ENCODE measurements at regions not wholly inside any gene's neighbourhood (a gene's known extent, or its start where the extent isn't known, plus 50 kb on each side); places are given as distances from the start of the nearest gene placed in this dataset.

DNA sequence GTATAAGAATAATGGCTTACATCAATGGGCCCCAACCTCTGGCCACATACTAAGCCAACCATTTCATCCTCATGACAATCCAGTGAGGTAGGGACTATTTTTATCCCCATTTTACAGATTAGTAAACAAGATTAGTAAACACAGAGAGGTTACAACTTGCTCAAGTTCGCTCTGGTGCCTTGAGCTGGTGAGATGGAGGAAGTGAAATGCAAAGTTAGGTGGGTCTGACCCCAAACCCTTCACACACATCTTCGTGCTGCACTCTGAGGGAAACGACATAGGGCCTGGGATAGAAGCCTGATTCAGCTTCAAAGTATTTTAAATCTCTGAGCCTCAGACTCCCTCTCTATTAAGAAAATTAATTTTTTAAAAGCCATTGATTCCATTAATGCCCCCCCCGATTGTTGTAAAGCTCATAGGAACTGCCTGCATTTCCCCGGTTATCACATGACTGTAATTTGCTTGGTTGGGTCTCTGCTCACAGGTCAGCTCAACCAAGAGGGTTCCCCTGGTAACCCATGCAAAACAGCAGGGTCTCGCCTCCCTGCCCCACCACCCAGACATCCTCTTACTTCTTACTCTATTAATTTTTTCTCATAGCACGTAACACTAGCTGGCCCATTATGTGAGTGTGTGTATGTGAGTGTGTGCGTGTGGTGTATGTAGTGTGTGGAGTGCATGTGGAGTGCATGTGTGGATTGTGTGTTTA is 221.2 kb downstream of the MAFB start:
- no peak for DNase-seq (ENCODE audit: low read depth in 1 of 2, low spot score in 1 of 2)
- H3K4me3 ChIP-seq (replicated peaks; ENCODE audit: insufficient read depth, low read length) = no peak overlapping the region
- H3K27ac ChIP-seq (replicated peaks) = no peak overlapping the region
- H3K27me3 ChIP-seq (ENCODE audit: insufficient read depth, poor library complexity, severe bottlenecking) = no peaks in the 10 kb centered on the region
- TF ChIP-seq SPI1 (IDR thresholded peaks at IDR 0.05; ENCODE audit: borderline replicate concordance, low read depth) (no peak), GABPA (IDR thresholded peaks at IDR 0.05; ENCODE audit: low read depth) (no peak), POLR2AphosphoS5 (IDR thresholded peaks at IDR 0.05; ENCODE audit: low read depth) (no peak)
- TF ChIP-seq, protein P1, sequence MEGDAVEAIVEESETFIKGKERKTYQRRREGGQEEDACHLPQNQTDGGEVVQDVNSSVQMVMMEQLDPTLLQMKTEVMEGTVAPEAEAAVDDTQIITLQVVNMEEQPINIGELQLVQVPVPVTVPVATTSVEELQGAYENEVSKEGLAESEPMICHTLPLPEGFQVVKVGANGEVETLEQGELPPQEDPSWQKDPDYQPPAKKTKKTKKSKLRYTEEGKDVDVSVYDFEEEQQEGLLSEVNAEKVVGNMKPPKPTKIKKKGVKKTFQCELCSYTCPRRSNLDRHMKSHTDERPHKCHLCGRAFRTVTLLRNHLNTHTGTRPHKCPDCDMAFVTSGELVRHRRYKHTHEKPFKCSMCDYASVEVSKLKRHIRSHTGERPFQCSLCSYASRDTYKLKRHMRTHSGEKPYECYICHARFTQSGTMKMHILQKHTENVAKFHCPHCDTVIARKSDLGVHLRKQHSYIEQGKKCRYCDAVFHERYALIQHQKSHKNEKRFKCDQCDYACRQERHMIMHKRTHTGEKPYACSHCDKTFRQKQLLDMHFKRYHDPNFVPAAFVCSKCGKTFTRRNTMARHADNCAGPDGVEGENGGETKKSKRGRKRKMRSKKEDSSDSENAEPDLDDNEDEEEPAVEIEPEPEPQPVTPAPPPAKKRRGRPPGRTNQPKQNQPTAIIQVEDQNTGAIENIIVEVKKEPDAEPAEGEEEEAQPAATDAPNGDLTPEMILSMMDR (IDR thresholded peaks at IDR 0.05; ENCODE audit: insufficient read depth, low read length) = no peak
- TF ChIP-seq, protein P2, sequence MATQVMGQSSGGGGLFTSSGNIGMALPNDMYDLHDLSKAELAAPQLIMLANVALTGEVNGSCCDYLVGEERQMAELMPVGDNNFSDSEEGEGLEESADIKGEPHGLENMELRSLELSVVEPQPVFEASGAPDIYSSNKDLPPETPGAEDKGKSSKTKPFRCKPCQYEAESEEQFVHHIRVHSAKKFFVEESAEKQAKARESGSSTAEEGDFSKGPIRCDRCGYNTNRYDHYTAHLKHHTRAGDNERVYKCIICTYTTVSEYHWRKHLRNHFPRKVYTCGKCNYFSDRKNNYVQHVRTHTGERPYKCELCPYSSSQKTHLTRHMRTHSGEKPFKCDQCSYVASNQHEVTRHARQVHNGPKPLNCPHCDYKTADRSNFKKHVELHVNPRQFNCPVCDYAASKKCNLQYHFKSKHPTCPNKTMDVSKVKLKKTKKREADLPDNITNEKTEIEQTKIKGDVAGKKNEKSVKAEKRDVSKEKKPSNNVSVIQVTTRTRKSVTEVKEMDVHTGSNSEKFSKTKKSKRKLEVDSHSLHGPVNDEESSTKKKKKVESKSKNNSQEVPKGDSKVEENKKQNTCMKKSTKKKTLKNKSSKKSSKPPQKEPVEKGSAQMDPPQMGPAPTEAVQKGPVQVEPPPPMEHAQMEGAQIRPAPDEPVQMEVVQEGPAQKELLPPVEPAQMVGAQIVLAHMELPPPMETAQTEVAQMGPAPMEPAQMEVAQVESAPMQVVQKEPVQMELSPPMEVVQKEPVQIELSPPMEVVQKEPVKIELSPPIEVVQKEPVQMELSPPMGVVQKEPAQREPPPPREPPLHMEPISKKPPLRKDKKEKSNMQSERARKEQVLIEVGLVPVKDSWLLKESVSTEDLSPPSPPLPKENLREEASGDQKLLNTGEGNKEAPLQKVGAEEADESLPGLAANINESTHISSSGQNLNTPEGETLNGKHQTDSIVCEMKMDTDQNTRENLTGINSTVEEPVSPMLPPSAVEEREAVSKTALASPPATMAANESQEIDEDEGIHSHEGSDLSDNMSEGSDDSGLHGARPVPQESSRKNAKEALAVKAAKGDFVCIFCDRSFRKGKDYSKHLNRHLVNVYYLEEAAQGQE (IDR thresholded peaks at IDR 0.05; ENCODE audit: insufficient replicate concordance, low read depth) = no peak

DNA sequence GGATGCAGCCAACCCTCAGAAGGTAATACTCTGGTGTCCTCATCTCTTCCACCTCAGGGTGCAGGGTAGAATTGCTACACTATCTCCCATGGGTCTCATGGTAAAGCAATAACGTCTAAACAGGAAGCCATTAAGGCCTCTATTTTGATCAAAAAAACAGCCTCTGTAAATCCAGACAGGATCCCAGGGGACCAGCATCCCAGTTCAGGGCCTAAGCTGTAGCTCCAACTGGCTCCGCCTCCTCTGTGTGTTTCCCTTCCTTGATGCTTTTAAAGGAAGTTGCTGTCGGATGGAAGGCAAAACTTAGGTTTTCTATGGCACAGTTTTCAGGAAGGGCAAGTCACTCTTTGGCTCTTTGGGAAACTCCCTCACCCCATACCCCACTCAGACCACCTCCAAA is 222.0 kb downstream of the MAFB start:
- peak; percentile 31 to 35 for DNase-seq (ENCODE audit: low read depth in 1 of 2, low spot score in 1 of 2)
- Histone ChIP-seq H3K27ac (replicated peaks) (no peak overlapping the region), H3K4me3 (replicated peaks; ENCODE audit: insufficient read depth, low read length) (no peak overlapping the region), H3K27me3 (ENCODE audit: insufficient read depth, poor library complexity, severe bottlenecking) (no peaks in the 10 kb centered on the region)
- TF ChIP-seq, protein P1 (IDR thresholded peaks at IDR 0.05; ENCODE audit: insufficient read depth, low read length) = no peak
- TF ChIP-seq GABPA (IDR thresholded peaks at IDR 0.05; ENCODE audit: low read depth) (no peak), SPI1 (IDR thresholded peaks at IDR 0.05; ENCODE audit: borderline replicate concordance, low read depth) (no peak)
- TF ChIP-seq, protein P2 (IDR thresholded peaks at IDR 0.05; ENCODE audit: insufficient replicate concordance, low read depth) = no peak

DNA sequence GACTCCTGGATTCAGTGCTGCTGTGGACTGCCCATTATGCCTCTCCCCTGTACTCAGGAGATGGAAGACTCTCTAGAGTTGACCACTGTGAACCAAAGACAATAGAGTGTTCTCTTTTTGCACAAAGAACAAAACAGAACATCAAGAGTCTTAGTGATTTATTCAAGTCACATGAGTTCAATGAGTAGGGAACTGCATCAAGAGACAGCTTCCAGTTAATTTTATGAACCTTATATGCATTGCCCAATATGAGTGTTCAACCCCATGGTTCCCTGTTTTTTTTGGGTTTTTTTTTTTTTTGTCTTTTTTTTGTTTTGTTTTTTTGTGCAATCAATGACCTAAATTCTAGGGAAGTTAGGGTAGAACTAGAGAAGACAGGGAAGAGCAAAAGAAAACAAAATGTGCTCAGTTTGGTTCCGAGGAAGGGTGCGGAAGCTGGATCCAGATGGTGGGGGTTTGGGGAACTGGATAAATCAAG is 224.3 kb downstream of the MAFB start:
- H3K4me3 ChIP-seq (replicated peaks; ENCODE audit: insufficient read depth, low read length) = no peak overlapping the region
- H3K27ac ChIP-seq (replicated peaks) = no peak overlapping the region
- H3K27me3 ChIP-seq (ENCODE audit: insufficient read depth, poor library complexity, severe bottlenecking) = no peaks in the 10 kb centered on the region
- peak in 1 of 2 experiments; percentile 38 for DNase-seq (ENCODE audit: low read depth in 1 of 2, low spot score in 1 of 2)
- TF ChIP-seq POLR2AphosphoS5 (IDR thresholded peaks at IDR 0.05; ENCODE audit: low read depth) (no peak), GABPA (IDR thresholded peaks at IDR 0.05; ENCODE audit: low read depth) (no peak), SPI1 (IDR thresholded peaks at IDR 0.05; ENCODE audit: borderline replicate concordance, low read depth) (no peak)

DNA sequence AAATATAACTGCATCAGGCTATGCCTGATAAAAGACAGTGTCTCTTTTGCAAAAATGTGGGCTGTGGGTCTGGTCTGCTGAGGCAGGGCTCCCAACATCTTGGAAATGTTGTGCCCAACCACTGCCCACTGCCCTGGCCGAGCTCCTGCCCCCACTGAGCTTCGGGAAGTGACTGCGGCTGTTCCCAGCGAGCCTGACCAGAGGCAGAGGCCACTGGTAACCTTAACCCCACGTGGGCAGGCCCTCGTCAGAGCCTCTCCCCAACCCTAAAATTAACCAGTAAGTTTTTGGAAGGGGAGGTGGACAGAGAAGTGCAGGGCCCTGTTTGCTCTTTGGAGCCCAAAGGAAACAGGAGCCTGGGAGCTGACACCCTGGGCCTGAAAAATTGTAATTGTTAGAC is 225.9 kb downstream of the MAFB start:
- no peaks in the 10 kb centered on the region for H3K27me3 ChIP-seq (ENCODE audit: insufficient read depth, poor library complexity, severe bottlenecking)
- H3K27ac ChIP-seq (replicated peaks) = peak overlapping the region; percentile 22
- DNase-seq (ENCODE audit: low read depth in 1 of 2, low spot score in 1 of 2) = no peak
- TF ChIP-seq, protein P2 (IDR thresholded peaks at IDR 0.05; ENCODE audit: insufficient replicate concordance, low read depth) = no peak
- no peak for TF ChIP-seq GABPA (IDR thresholded peaks at IDR 0.05; ENCODE audit: low read depth)
- no peak for TF ChIP-seq SPI1 (IDR thresholded peaks at IDR 0.05; ENCODE audit: borderline replicate concordance, low read depth)
- TF ChIP-seq POLR2AphosphoS5 (IDR thresholded peaks at IDR 0.05; ENCODE audit: low read depth) = no peak
- TF ChIP-seq, protein P1 (IDR thresholded peaks at IDR 0.05; ENCODE audit: insufficient read depth, low read length) = no peak
- H3K4me3 ChIP-seq (replicated peaks; ENCODE audit: insufficient read depth, low read length) = no peak overlapping the region
